ENCODE measurements at regions not wholly inside any gene's neighbourhood (a gene's known extent, or its start where the extent isn't known, plus 50 kb on each side); places are given as distances from the start of the nearest gene placed in this dataset.

- no peak for DNase-seq
Observed at GRCh38 chr2:238638100-238638981, 209.5 kb upstream of the TWIST2 start.

GRCh38 chr2:238638982-238639628 lies 208.8 kb upstream of the TWIST2 start:
- no peak for DNase-seq

- no peak for DNase-seq
Observed at GRCh38 chr2:238640486-238640885, 207.4 kb upstream of the TWIST2 start.

GRCh38 chr2:238642973-238643372 lies 204.9 kb upstream of the TWIST2 start:
- no peak for DNase-seq

- no peak for DNase-seq
Observed at GRCh38 chr2:238643400-238643907, 204.4 kb upstream of the TWIST2 start.

GRCh38 chr2:238644095-238645081 lies 203.5 kb upstream of the TWIST2 start:
- peak; percentile 22 for DNase-seq

GRCh38 chr2:238645095-238645494 lies 202.8 kb upstream of the TWIST2 start:
- no peak for DNase-seq

DNA sequence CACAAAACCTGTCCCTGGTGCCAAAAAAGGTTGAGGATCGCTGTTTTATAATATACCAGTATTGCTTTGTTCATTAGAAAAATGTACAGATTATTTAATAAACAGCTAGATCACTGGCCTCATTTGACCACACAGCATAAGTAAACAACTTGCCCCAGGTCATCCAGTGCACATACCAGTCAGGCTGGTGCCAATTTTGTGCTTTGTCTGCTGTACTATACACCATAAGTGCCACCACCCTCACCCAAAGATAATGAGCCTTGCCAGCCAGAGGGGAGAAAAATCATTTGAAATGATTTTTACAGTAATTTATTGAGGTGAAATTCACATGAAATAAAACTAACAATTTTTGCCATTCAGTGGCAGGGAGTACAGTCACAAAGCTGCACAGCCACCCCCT lies 202.2 kb upstream of the TWIST2 start:
- DNase-seq: no peak

DNA sequence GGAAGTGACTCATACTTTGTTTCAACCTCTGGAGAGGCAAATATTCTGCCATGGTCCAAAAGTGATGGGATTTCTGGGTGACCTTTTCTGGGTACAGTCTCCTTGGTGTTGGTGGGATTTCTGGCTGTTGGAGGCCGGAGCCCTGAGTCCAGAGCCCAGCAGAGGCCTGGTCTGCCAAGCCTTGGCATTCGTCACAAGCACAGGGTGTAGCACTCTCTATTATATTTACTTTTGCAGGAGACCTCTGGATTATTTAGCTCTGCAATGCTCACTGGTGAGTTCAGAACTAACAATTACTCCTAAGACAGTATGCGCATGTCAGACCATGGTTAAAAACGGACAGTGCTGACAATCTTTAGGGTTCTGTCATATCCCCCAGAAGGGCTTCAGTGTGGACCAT lies 201.6 kb upstream of the TWIST2 start:
- no peak for DNase-seq

GRCh38 chr2:238646803-238647202 lies 201.1 kb upstream of the TWIST2 start:
- no peak for DNase-seq

DNA sequence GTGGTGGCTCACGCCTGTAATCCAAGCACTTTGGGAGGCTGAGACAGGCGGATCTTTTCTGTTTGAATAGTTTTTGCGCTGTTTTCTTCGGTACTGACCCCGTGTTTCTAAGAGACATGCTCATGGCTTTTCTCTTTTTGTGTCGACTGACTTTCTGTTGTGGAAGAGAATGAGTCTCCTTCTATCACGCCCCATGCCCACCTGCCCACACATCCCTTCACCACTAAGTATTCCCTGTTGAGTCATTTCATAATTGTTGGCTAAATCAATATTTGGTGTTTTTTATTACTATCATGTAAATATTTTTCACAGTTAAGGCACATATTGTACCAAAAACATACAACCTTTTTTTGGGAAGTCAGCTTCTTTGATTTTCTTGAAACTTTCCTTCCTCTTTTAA lies 198.8 kb upstream of the TWIST2 start:
- DNase-seq: no peak

GRCh38 chr2:238649936-238650518 lies 197.9 kb upstream of the TWIST2 start:
- no peak for DNase-seq

DNA sequence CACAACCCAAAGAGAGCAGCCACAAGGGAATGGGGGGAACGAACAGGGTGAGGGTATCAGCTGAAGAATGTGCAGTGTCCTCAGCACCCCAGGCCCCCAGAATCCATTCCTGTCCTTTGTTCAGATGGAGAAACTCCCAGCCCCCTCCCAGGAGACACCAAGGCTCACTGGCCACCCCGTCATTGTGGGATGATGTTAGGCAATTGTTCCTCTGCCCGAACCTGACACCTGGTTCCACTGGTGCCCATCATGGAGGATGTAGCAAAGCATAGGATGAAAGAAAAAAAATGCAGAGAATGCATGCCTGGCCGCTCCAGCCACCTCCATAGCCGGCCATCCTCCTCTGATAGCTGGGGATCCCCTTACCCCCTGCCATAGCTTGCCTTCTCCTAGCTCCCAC lies 197.3 kb upstream of the TWIST2 start:
- DNase-seq: no peak

GRCh38 chr2:238651306-238652052 lies 196.4 kb upstream of the TWIST2 start:
- DNase-seq: no peak

- DNase-seq: no peak
Observed at GRCh38 chr2:238652053-238652770, 195.7 kb upstream of the TWIST2 start.

DNA sequence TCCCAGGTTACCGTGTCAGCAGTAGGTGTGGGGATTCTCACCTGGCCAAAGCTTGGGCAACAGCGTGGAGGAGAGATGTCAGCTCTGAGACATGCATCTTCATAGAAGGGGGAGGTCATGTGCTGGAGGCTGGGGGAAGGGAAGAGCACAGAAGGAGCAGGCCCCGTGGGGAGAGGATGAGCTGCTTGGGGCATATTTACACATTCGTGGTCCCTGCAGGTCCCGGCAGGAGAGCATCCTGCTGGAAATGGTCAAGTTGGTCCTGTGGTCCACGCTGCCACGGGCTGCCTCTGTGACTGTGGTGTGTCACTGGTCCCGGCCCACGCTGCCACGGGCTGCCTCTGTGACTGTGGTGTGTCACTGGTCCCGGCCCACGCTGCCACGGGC lies 195.1 kb upstream of the TWIST2 start:
- DNase-seq: no peak

- no peak for DNase-seq
Observed at GRCh38 chr2:238653431-238654109, 194.3 kb upstream of the TWIST2 start.

DNA sequence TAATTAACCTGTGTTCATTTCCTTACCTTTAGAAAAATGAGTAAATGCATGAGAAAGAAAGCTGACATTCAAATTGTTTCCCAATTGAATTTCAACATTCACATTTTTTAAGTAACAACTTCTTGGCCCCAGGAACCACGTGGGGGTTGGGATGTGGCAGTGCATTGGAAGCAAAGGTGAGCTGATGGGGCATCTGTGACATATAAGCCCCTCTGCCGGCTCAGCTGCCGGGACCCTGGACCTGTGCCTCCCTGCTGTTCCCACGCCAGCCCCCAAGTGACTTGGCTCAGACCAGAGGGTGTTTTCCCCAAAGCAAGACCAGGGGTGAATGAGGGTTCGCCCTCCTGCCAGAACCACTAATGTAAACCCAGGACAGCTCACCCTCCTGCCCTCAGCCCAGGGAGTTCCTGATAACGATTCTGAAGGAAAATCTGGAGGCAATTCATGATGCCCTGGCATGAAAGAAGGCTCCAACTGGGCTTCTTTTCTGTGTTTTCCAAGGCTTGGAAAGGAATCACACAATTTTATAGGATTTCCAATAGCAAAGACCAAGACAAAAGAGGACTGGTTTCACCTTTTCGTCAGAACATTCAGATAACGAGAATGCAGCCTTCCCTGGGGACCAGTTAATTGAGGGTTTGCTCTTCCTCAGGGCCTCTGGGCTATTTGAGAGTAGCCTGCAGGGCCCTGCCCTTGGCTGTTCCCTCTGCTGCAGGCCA lies 193.2 kb upstream of the TWIST2 start:
- DNase-seq: no peak

DNA sequence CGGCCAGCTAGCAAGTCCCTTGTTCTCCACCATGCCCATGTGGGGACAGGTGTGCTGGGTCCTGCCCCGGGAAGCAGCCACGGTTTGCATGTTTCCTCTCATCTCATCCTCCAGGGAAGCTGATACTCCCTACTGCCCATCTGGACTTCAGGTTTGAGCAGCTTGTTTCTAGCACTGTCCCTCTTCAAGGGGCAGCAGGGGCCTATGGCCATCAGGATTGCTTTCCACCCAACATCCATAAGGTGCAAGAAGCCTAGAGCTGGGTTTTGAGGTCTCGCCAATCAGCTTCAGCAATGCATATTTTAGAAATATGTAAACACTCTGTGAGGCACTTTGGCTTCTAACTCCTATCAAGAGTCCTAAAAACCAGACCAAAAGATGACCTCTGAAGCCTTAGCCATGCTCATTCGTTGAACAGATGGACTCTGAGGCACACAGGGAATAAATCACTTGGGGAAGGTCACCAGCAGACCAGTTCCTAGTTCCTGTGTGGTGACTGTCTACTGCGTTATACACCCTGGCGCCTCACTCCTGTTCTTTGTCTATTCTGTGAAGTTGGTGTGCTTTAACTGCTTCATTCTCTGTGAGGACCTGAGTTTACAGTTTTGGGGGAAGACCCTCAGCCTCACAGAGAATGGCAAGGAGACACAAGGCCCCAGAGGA lies 192.6 kb upstream of the TWIST2 start:
- no peak for DNase-seq

Measured in activated CD4-positive, alpha-beta T cell treated with anti-CD3 and anti-CD28 coated beads for 48 hours (primary cell).